ENCODE measurements at regions not wholly inside any gene's neighbourhood (a gene's known extent, or its start where the extent isn't known, plus 50 kb on each side); places are given as distances from the start of the nearest gene placed in this dataset.

- TF ChIP-seq POLR2A (IDR thresholded peaks at IDR 0.05) (no peak), CTCF (IDR thresholded peaks at IDR 0.05) (no peak)
These were observed 78.8 kb upstream of the BANK1 start for GRCh38 chr4:101711590-101712260.
